ENCODE measurements at regions not wholly inside any gene's neighbourhood (a gene's known extent, or its start where the extent isn't known, plus 50 kb on each side); places are given as distances from the start of the nearest gene placed in this dataset.

DNA sequence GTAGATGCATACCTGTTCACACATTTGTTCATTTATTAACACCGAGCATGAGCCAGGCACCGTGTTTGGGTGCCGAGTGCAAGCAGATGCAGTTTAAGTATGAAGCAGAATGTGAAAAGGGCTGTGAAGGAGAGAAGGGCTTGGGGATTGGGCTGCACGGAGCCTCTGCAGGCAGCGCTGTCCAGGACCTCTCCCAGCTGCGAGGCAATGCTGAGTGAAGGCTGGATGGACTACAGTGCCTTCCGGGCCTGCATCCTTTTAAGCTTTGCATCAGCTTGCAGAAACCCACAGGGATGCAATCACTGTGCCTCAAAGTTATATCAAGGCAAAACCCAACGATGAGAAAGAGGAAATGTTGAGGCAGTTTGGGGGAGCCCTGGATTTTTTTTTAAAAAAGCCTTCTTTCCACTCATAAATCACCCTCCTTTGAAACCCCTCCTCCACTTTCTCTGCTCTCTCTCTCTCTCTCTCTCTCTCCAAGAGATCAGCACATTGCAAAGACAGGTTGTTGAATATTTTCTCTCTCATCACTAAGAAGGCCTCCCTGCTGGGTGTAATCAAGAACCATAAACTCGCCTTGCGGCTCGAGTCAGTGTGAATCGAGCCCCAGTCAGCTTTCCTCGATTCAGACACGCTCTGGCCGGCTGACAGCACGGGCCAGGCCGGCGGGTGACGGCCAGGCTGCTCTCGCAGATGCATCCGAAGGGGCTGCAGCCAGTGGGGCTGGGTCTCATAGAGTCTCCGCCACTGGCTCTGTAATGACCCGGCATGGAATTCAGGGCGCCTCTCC lies 89.2 kb upstream of the POU3F1 start:
- peaks cover 0 to 14% of the 10 kb centered on the region in 2 donors for H3K27me3 ChIP-seq
- TF ChIP-seq, protein P1, sequence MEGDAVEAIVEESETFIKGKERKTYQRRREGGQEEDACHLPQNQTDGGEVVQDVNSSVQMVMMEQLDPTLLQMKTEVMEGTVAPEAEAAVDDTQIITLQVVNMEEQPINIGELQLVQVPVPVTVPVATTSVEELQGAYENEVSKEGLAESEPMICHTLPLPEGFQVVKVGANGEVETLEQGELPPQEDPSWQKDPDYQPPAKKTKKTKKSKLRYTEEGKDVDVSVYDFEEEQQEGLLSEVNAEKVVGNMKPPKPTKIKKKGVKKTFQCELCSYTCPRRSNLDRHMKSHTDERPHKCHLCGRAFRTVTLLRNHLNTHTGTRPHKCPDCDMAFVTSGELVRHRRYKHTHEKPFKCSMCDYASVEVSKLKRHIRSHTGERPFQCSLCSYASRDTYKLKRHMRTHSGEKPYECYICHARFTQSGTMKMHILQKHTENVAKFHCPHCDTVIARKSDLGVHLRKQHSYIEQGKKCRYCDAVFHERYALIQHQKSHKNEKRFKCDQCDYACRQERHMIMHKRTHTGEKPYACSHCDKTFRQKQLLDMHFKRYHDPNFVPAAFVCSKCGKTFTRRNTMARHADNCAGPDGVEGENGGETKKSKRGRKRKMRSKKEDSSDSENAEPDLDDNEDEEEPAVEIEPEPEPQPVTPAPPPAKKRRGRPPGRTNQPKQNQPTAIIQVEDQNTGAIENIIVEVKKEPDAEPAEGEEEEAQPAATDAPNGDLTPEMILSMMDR (IDR thresholded peaks at IDR 0.05), result no peak
- TF ChIP-seq POLR2A (IDR thresholded peaks at IDR 0.05) (no peak), EP300 (IDR thresholded peaks at IDR 0.05) (no peak)
- WGBS, 2 donors, result 63 to 68% methylated on average over 18 to 21 of the region's 24 CpGs
- DNase-seq (ENCODE audit: low spot score in 2 of 2), result no peak
- H3K27ac ChIP-seq, result peak overlapping the region in 1 of 4 donors; percentile 22
- H3K4me1 ChIP-seq, result peaks cover 0 to 68% (median 20%) of the 10 kb centered on the region in 4 donors
- no peak overlapping the region for H3K4me3 ChIP-seq
- H3K36me3 ChIP-seq, result no peaks in the 10 kb centered on the region
- no peaks in the 10 kb centered on the region for H3K9me3 ChIP-seq

DNA sequence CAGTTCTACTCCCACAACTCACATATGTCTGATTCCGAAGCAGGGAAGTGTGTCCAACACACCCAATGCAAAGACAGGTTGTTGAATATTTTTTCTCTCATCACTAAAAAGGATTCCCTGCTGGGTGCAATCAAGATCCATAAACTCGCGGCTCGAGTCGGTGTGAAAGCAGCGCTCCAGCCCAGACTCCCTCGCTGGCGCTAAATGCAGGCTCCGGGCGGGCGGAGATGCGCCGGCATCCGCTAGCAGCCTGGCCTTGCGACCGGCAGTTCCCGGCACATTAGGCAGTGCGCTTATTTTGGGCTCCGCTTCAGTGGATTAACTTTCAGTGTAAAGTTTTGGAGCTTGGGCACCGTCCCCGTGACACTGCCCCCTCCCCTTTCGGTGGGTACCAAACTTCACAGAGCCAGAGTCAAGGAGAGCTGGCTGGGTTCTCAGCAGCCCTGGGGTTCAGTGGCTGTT lies 87.7 kb upstream of the POU3F1 start:
- DNase-seq (ENCODE audit: low spot score in 2 of 2), result no peak
- Histone ChIP-seq H3K9me3 (no peaks in the 10 kb centered on the region), H3K4me3 (peak overlapping the region in 1 of 4 donors; percentile 20), H3K27me3 (peaks cover 0 to 14% of the 10 kb centered on the region in 2 donors), H3K36me3 (no peaks in the 10 kb centered on the region), H3K27ac (peak overlapping the region in 2 of 4 donors; percentile 54 to 64), H3K4me1 (peaks cover 0 to 53% (median 10%) of the 10 kb centered on the region in 4 donors)
- 18 to 22% methylated on average over 21 to 22 of the region's 22 CpGs for WGBS, 2 donors
- TF ChIP-seq EP300 (IDR thresholded peaks at IDR 0.05) (peak in 1 of 2 donors; percentile 46), POLR2A (IDR thresholded peaks at IDR 0.05) (no peak)
- TF ChIP-seq, protein P1 (IDR thresholded peaks at IDR 0.05), result no peak

DNA sequence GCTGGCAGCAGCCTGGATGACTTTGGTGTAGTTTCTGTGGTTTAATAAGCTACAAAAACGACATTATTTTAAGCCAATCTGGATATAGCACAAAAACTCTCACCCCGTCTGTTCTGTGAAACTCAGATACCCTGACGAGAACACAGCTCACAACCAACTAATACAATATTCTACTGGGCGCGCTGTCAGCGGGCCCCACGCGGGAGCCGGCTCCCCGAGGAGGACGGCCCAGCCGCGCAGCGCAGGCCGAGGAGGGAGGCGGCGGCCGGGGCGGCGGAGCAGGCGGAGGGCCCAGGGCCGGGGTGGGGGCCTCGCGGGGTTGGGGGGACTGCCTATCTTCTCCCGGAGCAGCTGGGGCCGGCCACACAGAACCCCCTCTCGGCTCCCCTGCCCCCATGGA lies 87.2 kb upstream of the POU3F1 start:
- H3K36me3 ChIP-seq, result no peaks in the 10 kb centered on the region
- H3K9me3 ChIP-seq, result no peaks in the 10 kb centered on the region
- no peak for DNase-seq (ENCODE audit: low spot score in 2 of 2)
- TF ChIP-seq, protein P1 (IDR thresholded peaks at IDR 0.05), result no peak
- TF ChIP-seq EP300 (IDR thresholded peaks at IDR 0.05), result no peak
- no peak for TF ChIP-seq POLR2A (IDR thresholded peaks at IDR 0.05)
- H3K27me3 ChIP-seq, result peaks cover 0 to 14% of the 10 kb centered on the region in 2 donors
- peaks cover 0 to 47% (median 7%) of the 10 kb centered on the region in 4 donors for H3K4me1 ChIP-seq
- peak overlapping the region in 3 of 4 donors; percentile 27 to 70 (median 64) for H3K27ac ChIP-seq
- peak overlapping the region in 1 of 4 donors; percentile 20 for H3K4me3 ChIP-seq
- 15 to 17% methylated on average over 26 to 27 of the region's 27 CpGs for WGBS, 2 donors

DNA sequence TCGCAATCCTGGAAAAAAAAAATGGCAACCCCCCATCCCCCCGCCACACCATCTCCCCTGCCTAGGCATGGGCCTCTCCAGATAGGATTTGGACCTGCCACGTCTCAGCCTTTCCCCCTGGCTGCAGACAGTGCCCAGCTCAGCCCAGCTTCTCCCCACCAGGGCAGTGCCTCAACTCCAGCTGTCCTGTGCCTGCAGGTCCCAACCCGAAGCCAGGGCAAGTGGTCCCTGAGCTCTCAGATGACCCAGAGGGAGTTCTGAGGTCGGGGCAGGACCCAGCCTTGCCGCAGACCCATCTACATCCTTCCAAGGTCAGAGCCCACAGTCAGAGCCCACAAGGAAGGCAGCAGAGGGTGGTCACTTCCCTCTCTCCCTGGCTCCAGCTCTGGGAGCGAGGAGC lies 86.7 kb upstream of the POU3F1 start:
- TF ChIP-seq, protein P1 (IDR thresholded peaks at IDR 0.05), result no peak
- TF ChIP-seq EP300 (IDR thresholded peaks at IDR 0.05), result no peak
- no peak for TF ChIP-seq POLR2A (IDR thresholded peaks at IDR 0.05)
- H3K36me3 ChIP-seq, result no peaks in the 10 kb centered on the region
- H3K9me3 ChIP-seq, result no peaks in the 10 kb centered on the region
- H3K4me1 ChIP-seq, result peaks cover 0 to 43% (median 6%) of the 10 kb centered on the region in 4 donors
- peaks cover 0 to 14% of the 10 kb centered on the region in 2 donors for H3K27me3 ChIP-seq
- no peak for DNase-seq (ENCODE audit: low spot score in 2 of 2)
- H3K27ac ChIP-seq, result peak overlapping the region in 3 of 4 donors; percentile 27 to 70 (median 64)
- 58 to 67% methylated on average over 5 of the region's 7 CpGs for WGBS, 2 donors
- no peak overlapping the region for H3K4me3 ChIP-seq

DNA sequence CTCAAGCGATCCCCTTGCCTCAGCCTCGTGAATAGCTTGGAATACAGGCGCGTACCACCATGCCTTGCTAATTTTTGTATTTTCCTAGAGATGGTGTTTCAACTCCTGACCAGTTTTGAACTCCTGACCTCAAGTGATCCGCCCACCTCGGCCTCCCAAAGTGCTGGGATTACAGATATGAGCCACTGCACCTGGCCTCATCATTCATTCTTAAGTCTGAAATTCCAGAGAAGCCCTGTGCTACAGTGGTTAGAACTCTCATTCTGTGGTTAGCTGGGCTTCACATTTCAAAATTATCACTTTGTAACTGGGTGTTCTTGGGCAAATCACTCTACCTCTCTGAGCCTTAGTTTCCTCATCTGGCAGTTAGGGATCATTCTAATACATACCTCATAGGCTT lies 86.1 kb upstream of the POU3F1 start:
- WGBS, 2 donors, result 88 to 94% methylated on average over 6 of the region's 6 CpGs
- TF ChIP-seq, protein P1 (IDR thresholded peaks at IDR 0.05), result no peak
- TF ChIP-seq POLR2A (IDR thresholded peaks at IDR 0.05) (no peak), EP300 (IDR thresholded peaks at IDR 0.05) (no peak)
- DNase-seq (ENCODE audit: low spot score in 2 of 2), result no peak
- H3K27ac ChIP-seq, result no peak overlapping the region
- H3K36me3 ChIP-seq, result no peaks in the 10 kb centered on the region
- peaks cover 0 to 14% of the 10 kb centered on the region in 2 donors for H3K27me3 ChIP-seq
- H3K9me3 ChIP-seq, result no peaks in the 10 kb centered on the region
- H3K4me3 ChIP-seq, result no peak overlapping the region
- H3K4me1 ChIP-seq, result peaks cover 0 to 37% (median 6%) of the 10 kb centered on the region in 4 donors
